HG02678 (cell line): ENCODE measurements at regions not wholly inside any gene's neighbourhood (a gene's known extent, or its start where the extent isn't known, plus 50 kb on each side); places are given as distances from the start of the nearest gene placed in this dataset.

ENCODE experiments used
- ATAC-seq: cut with Tn5 transposase; IDR thresholded peaks from one replicate; pipeline ENCODE4 v1.9.1; 2021; ENCODE audit warnings: mild to moderate bottlenecking, moderate library complexity; ENCODE audit not compliant: unreplicated experiment

- no peak for ATAC-seq
Measured at GRCh38 chr6:79864421-79864820, 82.9 kb downstream of the ELOVL4 start.

GRCh38 chr6:79864001-79864400 lies 83.4 kb downstream of the ELOVL4 start:
- ATAC-seq: no peak

- ATAC-seq: no peak
Measured at GRCh38 chr6:79863566-79863965, 83.8 kb downstream of the ELOVL4 start.

- ATAC-seq: no peak
Measured at GRCh38 chr6:79862711-79863110, 84.6 kb downstream of the ELOVL4 start.

GRCh38 chr6:79862126-79862525 lies 85.2 kb downstream of the ELOVL4 start:
- ATAC-seq: no peak

- no peak for ATAC-seq
Measured at GRCh38 chr6:79861023-79861422, 86.3 kb downstream of the ELOVL4 start.

GRCh38 chr6:79847426-79847825 lies 99.9 kb downstream of the ELOVL4 start:
- no peak for ATAC-seq

- peak; percentile 70 for ATAC-seq
Measured at GRCh38 chr6:79842376-79843040, 104.8 kb downstream of the ELOVL4 start.

- peak; percentile 27 for ATAC-seq
Measured at GRCh38 chr6:79841577-79842375, 105.6 kb downstream of the ELOVL4 start.

GRCh38 chr6:79838851-79839250 lies 108.5 kb downstream of the ELOVL4 start:
- no peak for ATAC-seq

- no peak for ATAC-seq
Measured at GRCh38 chr6:79833964-79834284, 113.4 kb downstream of the ELOVL4 start.

- no peak for ATAC-seq
Measured at GRCh38 chr6:79833264-79833963, 113.9 kb downstream of the ELOVL4 start.

- no peak for ATAC-seq
Measured at GRCh38 chr6:79832723-79833122, 114.6 kb downstream of the ELOVL4 start.

GRCh38 chr6:79824202-79824601 lies 123.2 kb downstream of the ELOVL4 start:
- ATAC-seq: no peak

- ATAC-seq: no peak
Measured at GRCh38 chr6:79821859-79822258, 125.5 kb downstream of the ELOVL4 start.

- no peak for ATAC-seq
Measured at GRCh38 chr6:79818471-79818870, 128.9 kb downstream of the ELOVL4 start.

GRCh38 chr6:79814940-79815339 lies 132.4 kb downstream of the ELOVL4 start:
- ATAC-seq: no peak

GRCh38 chr6:79813854-79814709 lies 133.3 kb downstream of the ELOVL4 start:
- ATAC-seq: peak; percentile 97

GRCh38 chr6:79813143-79813850 lies 134.1 kb downstream of the ELOVL4 start:
- ATAC-seq: no peak

GRCh38 chr6:79812195-79812594 lies 135.2 kb downstream of the ELOVL4 start:
- ATAC-seq: no peak
